HG02588 (cell line): ENCODE measurements at regions not wholly inside any gene's neighbourhood (a gene's known extent, or its start where the extent isn't known, plus 50 kb on each side); places are given as distances from the start of the nearest gene placed in this dataset.

Experiments
- ATAC-seq: cut with Tn5 transposase; IDR thresholded peaks from one replicate; pipeline ENCODE4 v1.9.1; 2021; ENCODE audit warnings: mild to moderate bottlenecking, moderate library complexity; ENCODE audit not compliant: unreplicated experiment

- ATAC-seq: no peak
These were observed 603.3 kb downstream of the RAB28 start for GRCh38 chr4:12880844-12881243.

- ATAC-seq: no peak
These were observed 604.6 kb downstream of the RAB28 start for GRCh38 chr4:12879496-12879895.

GRCh38 chr4:12875640-12876243, 608.4 kb downstream of the RAB28 start:
- ATAC-seq: no peak

GRCh38 chr4:12873351-12873750, 610.8 kb downstream of the RAB28 start:
- ATAC-seq: no peak

GRCh38 chr4:12861422-12861821, 622.7 kb downstream of the RAB28 start:
- no peak for ATAC-seq

GRCh38 chr4:12852338-12853307, 631.5 kb downstream of the RAB28 start:
- ATAC-seq: no peak

GRCh38 chr4:12846368-12846767, 637.8 kb downstream of the RAB28 start:
- ATAC-seq: no peak

GRCh38 chr4:12844141-12844540, 640.0 kb downstream of the RAB28 start:
- no peak for ATAC-seq

GRCh38 chr4:12827966-12828365, 656.2 kb downstream of the RAB28 start:
- no peak for ATAC-seq

GRCh38 chr4:12791536-12791935, 692.6 kb downstream of the RAB28 start:
- no peak for ATAC-seq

GRCh38 chr4:12787261-12787660, 696.9 kb downstream of the RAB28 start:
- ATAC-seq: no peak

- no peak for ATAC-seq
These were observed 705.4 kb downstream of the RAB28 start for GRCh38 chr4:12778706-12779105.

- no peak for ATAC-seq
These were observed 705.9 kb downstream of the RAB28 start for GRCh38 chr4:12778191-12778590.

- ATAC-seq: no peak
These were observed 713.8 kb downstream of the RAB28 start for GRCh38 chr4:12770351-12770750.

GRCh38 chr4:12761694-12762093, 722.4 kb downstream of the RAB28 start:
- no peak for ATAC-seq

GRCh38 chr4:12747154-12747553, 737.0 kb downstream of the RAB28 start:
- no peak for ATAC-seq

GRCh38 chr4:12746221-12746620, 737.9 kb downstream of the RAB28 start:
- ATAC-seq: no peak

GRCh38 chr4:12734586-12734985, 749.6 kb downstream of the RAB28 start:
- ATAC-seq: no peak

- no peak for ATAC-seq
These were observed 754.8 kb downstream of the RAB28 start for GRCh38 chr4:12729384-12729783.

GRCh38 chr4:12724510-12724909, 759.6 kb downstream of the RAB28 start:
- no peak for ATAC-seq

GRCh38 chr4:12723849-12724447, 760.2 kb downstream of the RAB28 start:
- no peak for ATAC-seq

GRCh38 chr4:12716896-12717295, 767.2 kb downstream of the RAB28 start:
- no peak for ATAC-seq
